Prostate gland (tissue), 2 donors: ENCODE measurements at regions not wholly inside any gene's neighbourhood (a gene's known extent, or its start where the extent isn't known, plus 50 kb on each side); places are given as distances from the start of the nearest gene placed in this dataset.

Experiments used
- CTCF ChIP-seq, 4 experiments: fragments of 200-600 bp in 2 of 4; fragments of 450-650 bp in 2 of 4; sonication (generic) in 2 of 4; IDR thresholded peaks; 1 replicate in 3 of 4; 2 replicates in 1 of 4; pipeline ENCODE4 v1.5.1; 2016 to 2019; ENCODE audit warnings: antibody characterized with exemption in 4 of 4, mild to moderate bottlenecking in 2 of 4, moderate library complexity in 2 of 4
- POLR2A ChIP-seq: fragments of 450-650 bp; IDR thresholded peaks from one replicate; pipeline ENCODE4 v1.6.1; 2016; ENCODE audit warnings: antibody characterized with exemption, mild to moderate bottlenecking

GRCh38 chr11:111435046-111435698 is 56.1 kb upstream of the POU2AF1 start:
- TF ChIP-seq CTCF (IDR thresholded peaks at IDR 0.05): no peak
- TF ChIP-seq POLR2A: no peak
